Parathyroid adenoma (tissue), 2 donors: ENCODE measurements at regions not wholly inside any gene's neighbourhood (a gene's known extent, or its start where the extent isn't known, plus 50 kb on each side); places are given as distances from the start of the nearest gene placed in this dataset.

ENCODE experiments used
- H2AFZ ChIP-seq: fragments of 300-600 bp; sonication (generic); one replicate; pipeline ENCODE4 v1.7.0; 2017; ENCODE audit warnings: antibody characterized with exemption, mild to moderate bottlenecking
- H3K27ac ChIP-seq: fragments of 300-600 bp; sonication (generic); one replicate; pipeline ENCODE4 v1.7.0; 2017
- H3K27me3 ChIP-seq: fragments of 300-600 bp; sonication (generic); one replicate; pipeline ENCODE4 v1.7.0; 2017; ENCODE audit warnings: low read length; ENCODE audit not compliant: control insufficient read depth, insufficient read depth
- H3K36me3 ChIP-seq: fragments of 300-600 bp; sonication (generic); one replicate; pipeline ENCODE4 v1.7.0; 2017; ENCODE audit warnings: low read length; ENCODE audit not compliant: control insufficient read depth, insufficient read depth
- H3K4me1 ChIP-seq: fragments of 300-600 bp; sonication (generic); one replicate; pipeline ENCODE4 v1.7.0; 2017; ENCODE audit warnings: control low read depth
- H3K4me2 ChIP-seq: fragments of 300-600 bp; sonication (generic); one replicate; pipeline ENCODE4 v1.7.0; 2017; ENCODE audit warnings: low read length
- H3K4me3 ChIP-seq: fragments of 300-600 bp; sonication (generic); one replicate; pipeline ENCODE4 v1.7.0; 2017; ENCODE audit warnings: low read depth, low read length
- H3K79me2 ChIP-seq: fragments of 300-600 bp; sonication (generic); one replicate; pipeline ENCODE4 v1.7.0; 2017; ENCODE audit warnings: control low read depth
- H3K9ac ChIP-seq: fragments of 300-600 bp; sonication (generic); one replicate; pipeline ENCODE4 v1.7.0; 2017; ENCODE audit warnings: mild to moderate bottlenecking
- H3K9me3 ChIP-seq: fragments of 300-600 bp; sonication (generic); one replicate; pipeline ENCODE4 v1.7.0; 2017; ENCODE audit warnings: low read length; ENCODE audit not compliant: control insufficient read depth
- CTCF ChIP-seq: fragments of 300-600 bp; sonication (generic); IDR thresholded peaks from one replicate; pipeline ENCODE4 v1.7.0; 2017; ENCODE audit warnings: antibody characterized with exemption, mild to moderate bottlenecking
- donor health status: primary hyperparathyroidism.

GRCh38 chr7:24466168-24466768 lies 107.0 kb upstream of the PALS2 start:
- Histone ChIP-seq H3K4me3 (no peak overlapping the region), H3K27ac (no peak overlapping the region), H3K9ac (no peak overlapping the region), H2AFZ (no peak overlapping the region), H3K79me2 (no peaks in the 10 kb centered on the region), H3K4me2 (no peak overlapping the region), H3K27me3 (no peaks in the 10 kb centered on the region), H3K9me3 (no peaks in the 10 kb centered on the region), H3K4me1 (no peaks in the 10 kb centered on the region), H3K36me3 (no peaks in the 10 kb centered on the region)
- no peak for TF ChIP-seq CTCF

GRCh38 chr7:24469118-24469517 lies 104.1 kb upstream of the PALS2 start:
- Histone ChIP-seq H3K27me3 (no peaks in the 10 kb centered on the region), H3K9ac (no peak overlapping the region), H3K4me2 (no peak overlapping the region), H3K79me2 (no peaks in the 10 kb centered on the region), H3K9me3 (no peaks in the 10 kb centered on the region), H3K36me3 (no peaks in the 10 kb centered on the region), H3K27ac (no peak overlapping the region), H2AFZ (no peak overlapping the region), H3K4me1 (no peaks in the 10 kb centered on the region), H3K4me3 (no peak overlapping the region)
- TF ChIP-seq CTCF: no peak

GRCh38 chr7:24472093-24472492 lies 101.2 kb upstream of the PALS2 start:
- no peak overlapping the region for H2AFZ ChIP-seq
- TF ChIP-seq CTCF: no peak
- no peak overlapping the region for H3K27ac ChIP-seq
- H3K79me2 ChIP-seq: no peaks in the 10 kb centered on the region
- no peaks in the 10 kb centered on the region for H3K36me3 ChIP-seq
- no peaks in the 10 kb centered on the region for H3K27me3 ChIP-seq
- H3K4me2 ChIP-seq: no peak overlapping the region
- H3K9ac ChIP-seq: no peak overlapping the region
- no peak overlapping the region for H3K4me3 ChIP-seq
- H3K4me1 ChIP-seq: no peaks in the 10 kb centered on the region
- no peaks in the 10 kb centered on the region for H3K9me3 ChIP-seq

- no peak overlapping the region for H2AFZ ChIP-seq
- TF ChIP-seq CTCF: no peak
- H3K27ac ChIP-seq: no peak overlapping the region
- H3K27me3 ChIP-seq: no peaks in the 10 kb centered on the region
- H3K79me2 ChIP-seq: no peaks in the 10 kb centered on the region
- H3K4me2 ChIP-seq: no peak overlapping the region
- H3K9ac ChIP-seq: no peak overlapping the region
- no peaks in the 10 kb centered on the region for H3K9me3 ChIP-seq
- no peak overlapping the region for H3K4me3 ChIP-seq
- no peaks in the 10 kb centered on the region for H3K4me1 ChIP-seq
- no peaks in the 10 kb centered on the region for H3K36me3 ChIP-seq
Observed at GRCh38 chr7:24475166-24475961, 97.9 kb upstream of the PALS2 start.

- no peak overlapping the region for H3K4me3 ChIP-seq
- no peaks in the 10 kb centered on the region for H3K4me1 ChIP-seq
- no peaks in the 10 kb centered on the region for H3K9me3 ChIP-seq
- H2AFZ ChIP-seq: no peak overlapping the region
- no peaks in the 10 kb centered on the region for H3K79me2 ChIP-seq
- no peak overlapping the region for H3K4me2 ChIP-seq
- H3K27ac ChIP-seq: no peak overlapping the region
- H3K27me3 ChIP-seq: no peaks in the 10 kb centered on the region
- H3K36me3 ChIP-seq: no peaks in the 10 kb centered on the region
- TF ChIP-seq CTCF: no peak
- H3K9ac ChIP-seq: no peak overlapping the region
Observed at GRCh38 chr7:24476227-24476626, 97.0 kb upstream of the PALS2 start.
